ENCODE measurements at regions not wholly inside any gene's neighbourhood (a gene's known extent, or its start where the extent isn't known, plus 50 kb on each side); places are given as distances from the start of the nearest gene placed in this dataset.

- TF ChIP-seq EZH2 (IDR thresholded peaks at IDR 0.05; ENCODE audit: insufficient read depth, poor library complexity, severe bottlenecking) (no peak), EZH2phosphoT487 (IDR thresholded peaks at IDR 0.05; ENCODE audit: insufficient read depth, low read depth) (no peak)
These were observed 125.0 kb downstream of the MSX2 start for GRCh38 chr5:174849426-174849825.
